ENCODE measurements at regions not wholly inside any gene's neighbourhood (a gene's known extent, or its start where the extent isn't known, plus 50 kb on each side); places are given as distances from the start of the nearest gene placed in this dataset.

GRCh38 chr20:54318892-54319291 lies 111.0 kb downstream of the PFDN4 start:
- H3K27ac ChIP-seq (ENCODE audit: low read length), result no peak overlapping the region
- no peaks in the 10 kb centered on the region for H3K4me1 ChIP-seq (ENCODE audit: low read length)
- no peaks in the 10 kb centered on the region for H3K79me2 ChIP-seq (ENCODE audit: low read length)
- no peaks in the 10 kb centered on the region for H3K36me3 ChIP-seq (ENCODE audit: insufficient read depth, low read length)
- no peak overlapping the region for H3K4me2 ChIP-seq (ENCODE audit: low read depth, low read length, poor library complexity, severe bottlenecking)
- no peaks in the 10 kb centered on the region for H3K9me3 ChIP-seq (ENCODE audit: low read length)
- no peak overlapping the region for H3K4me3 ChIP-seq (ENCODE audit: low read length)
- DNase-seq, result no peak
- H4K20me1 ChIP-seq (ENCODE audit: insufficient read depth, low read depth, low read length), result no peaks in the 10 kb centered on the region
- no peak overlapping the region for H3K9ac ChIP-seq (ENCODE audit: low read length)
- H2AFZ ChIP-seq (ENCODE audit: low read length), result no peak overlapping the region
- no peaks in the 10 kb centered on the region for H3K27me3 ChIP-seq (ENCODE audit: low read length)
- no peaks in the 10 kb centered on the region for H3K9me2 ChIP-seq (replicated peaks; ENCODE audit: insufficient read depth, low read length)

- DNase-seq, result no peak
- H3K4me2 ChIP-seq (ENCODE audit: low read depth, low read length, poor library complexity, severe bottlenecking), result no peak overlapping the region
- no peak overlapping the region for H3K9ac ChIP-seq (ENCODE audit: low read length)
- no peaks in the 10 kb centered on the region for H3K9me3 ChIP-seq (ENCODE audit: low read length)
- no peaks in the 10 kb centered on the region for H3K27me3 ChIP-seq (ENCODE audit: low read length)
- no peaks in the 10 kb centered on the region for H3K36me3 ChIP-seq (ENCODE audit: insufficient read depth, low read length)
- no peaks in the 10 kb centered on the region for H3K9me2 ChIP-seq (replicated peaks; ENCODE audit: insufficient read depth, low read length)
- no peaks in the 10 kb centered on the region for H4K20me1 ChIP-seq (ENCODE audit: insufficient read depth, low read depth, low read length)
- no peak overlapping the region for H3K27ac ChIP-seq (ENCODE audit: low read length)
- no peak overlapping the region for H3K4me3 ChIP-seq (ENCODE audit: low read length)
- no peak overlapping the region for H2AFZ ChIP-seq (ENCODE audit: low read length)
- H3K4me1 ChIP-seq (ENCODE audit: low read length), result no peaks in the 10 kb centered on the region
- H3K79me2 ChIP-seq (ENCODE audit: low read length), result no peaks in the 10 kb centered on the region
Observed at GRCh38 chr20:54320148-54320607, 112.3 kb downstream of the PFDN4 start.

GRCh38 chr20:54321352-54322087 lies 113.6 kb downstream of the PFDN4 start:
- H3K36me3 ChIP-seq (ENCODE audit: insufficient read depth, low read length), result no peaks in the 10 kb centered on the region
- H3K9me3 ChIP-seq (ENCODE audit: low read length), result no peaks in the 10 kb centered on the region
- no peak for DNase-seq
- H3K9me2 ChIP-seq (replicated peaks; ENCODE audit: insufficient read depth, low read length), result no peaks in the 10 kb centered on the region
- H3K27me3 ChIP-seq (ENCODE audit: low read length), result no peaks in the 10 kb centered on the region
- no peak overlapping the region for H3K27ac ChIP-seq (ENCODE audit: low read length)
- no peaks in the 10 kb centered on the region for H4K20me1 ChIP-seq (ENCODE audit: insufficient read depth, low read depth, low read length)
- no peaks in the 10 kb centered on the region for H3K4me1 ChIP-seq (ENCODE audit: low read length)
- no peak overlapping the region for H3K4me3 ChIP-seq (ENCODE audit: low read length)
- no peaks in the 10 kb centered on the region for H3K79me2 ChIP-seq (ENCODE audit: low read length)
- H3K4me2 ChIP-seq (ENCODE audit: low read depth, low read length, poor library complexity, severe bottlenecking), result no peak overlapping the region
- H3K9ac ChIP-seq (ENCODE audit: low read length), result no peak overlapping the region
- H2AFZ ChIP-seq (ENCODE audit: low read length), result no peak overlapping the region

- Histone ChIP-seq H3K9me2 (replicated peaks; ENCODE audit: insufficient read depth, low read length) (no peaks in the 10 kb centered on the region), H3K9ac (ENCODE audit: low read length) (no peak overlapping the region), H3K9me3 (ENCODE audit: low read length) (no peaks in the 10 kb centered on the region), H4K20me1 (ENCODE audit: insufficient read depth, low read depth, low read length) (no peaks in the 10 kb centered on the region), H2AFZ (ENCODE audit: low read length) (no peak overlapping the region), H3K27me3 (ENCODE audit: low read length) (no peaks in the 10 kb centered on the region), H3K36me3 (ENCODE audit: insufficient read depth, low read length) (no peaks in the 10 kb centered on the region), H3K4me3 (ENCODE audit: low read length) (no peak overlapping the region), H3K4me1 (ENCODE audit: low read length) (no peaks in the 10 kb centered on the region), H3K79me2 (ENCODE audit: low read length) (no peaks in the 10 kb centered on the region), H3K4me2 (ENCODE audit: low read depth, low read length, poor library complexity, severe bottlenecking) (no peak overlapping the region), H3K27ac (ENCODE audit: low read length) (no peak overlapping the region)
- DNase-seq, result no peak
Observed at GRCh38 chr20:54323227-54323734, 115.4 kb downstream of the PFDN4 start.

GRCh38 chr20:54324041-54324440 lies 116.2 kb downstream of the PFDN4 start:
- Histone ChIP-seq H3K9me2 (replicated peaks; ENCODE audit: insufficient read depth, low read length) (no peaks in the 10 kb centered on the region), H3K27ac (ENCODE audit: low read length) (no peak overlapping the region), H3K79me2 (ENCODE audit: low read length) (no peaks in the 10 kb centered on the region), H3K36me3 (ENCODE audit: insufficient read depth, low read length) (no peaks in the 10 kb centered on the region), H3K4me2 (ENCODE audit: low read depth, low read length, poor library complexity, severe bottlenecking) (no peak overlapping the region), H4K20me1 (ENCODE audit: insufficient read depth, low read depth, low read length) (no peaks in the 10 kb centered on the region), H3K27me3 (ENCODE audit: low read length) (no peaks in the 10 kb centered on the region), H3K4me1 (ENCODE audit: low read length) (no peaks in the 10 kb centered on the region), H3K9me3 (ENCODE audit: low read length) (no peaks in the 10 kb centered on the region), H2AFZ (ENCODE audit: low read length) (no peak overlapping the region), H3K9ac (ENCODE audit: low read length) (no peak overlapping the region), H3K4me3 (ENCODE audit: low read length) (no peak overlapping the region)
- no peak for DNase-seq

GRCh38 chr20:54324652-54325285 lies 116.9 kb downstream of the PFDN4 start:
- Histone ChIP-seq H3K4me1 (ENCODE audit: low read length) (no peaks in the 10 kb centered on the region), H4K20me1 (ENCODE audit: insufficient read depth, low read depth, low read length) (no peaks in the 10 kb centered on the region), H3K4me3 (ENCODE audit: low read length) (no peak overlapping the region), H3K36me3 (ENCODE audit: insufficient read depth, low read length) (no peaks in the 10 kb centered on the region), H3K9me2 (replicated peaks; ENCODE audit: insufficient read depth, low read length) (no peaks in the 10 kb centered on the region), H3K4me2 (ENCODE audit: low read depth, low read length, poor library complexity, severe bottlenecking) (no peak overlapping the region), H2AFZ (ENCODE audit: low read length) (no peak overlapping the region), H3K27me3 (ENCODE audit: low read length) (no peaks in the 10 kb centered on the region), H3K9me3 (ENCODE audit: low read length) (no peaks in the 10 kb centered on the region), H3K79me2 (ENCODE audit: low read length) (no peaks in the 10 kb centered on the region), H3K9ac (ENCODE audit: low read length) (no peak overlapping the region), H3K27ac (ENCODE audit: low read length) (no peak overlapping the region)
- no peak for DNase-seq

- no peaks in the 10 kb centered on the region for H3K36me3 ChIP-seq (ENCODE audit: insufficient read depth, low read length)
- DNase-seq, result no peak
- H3K4me3 ChIP-seq (ENCODE audit: low read length), result no peak overlapping the region
- no peak overlapping the region for H3K4me2 ChIP-seq (ENCODE audit: low read depth, low read length, poor library complexity, severe bottlenecking)
- no peaks in the 10 kb centered on the region for H3K9me2 ChIP-seq (replicated peaks; ENCODE audit: insufficient read depth, low read length)
- H3K27me3 ChIP-seq (ENCODE audit: low read length), result no peaks in the 10 kb centered on the region
- H2AFZ ChIP-seq (ENCODE audit: low read length), result no peak overlapping the region
- no peaks in the 10 kb centered on the region for H4K20me1 ChIP-seq (ENCODE audit: insufficient read depth, low read depth, low read length)
- H3K27ac ChIP-seq (ENCODE audit: low read length), result no peak overlapping the region
- peaks cover 3% of the 10 kb centered on the region; the same call in 1 of the 2 replicates for H3K9me3 ChIP-seq (ENCODE audit: low read length)
- H3K79me2 ChIP-seq (ENCODE audit: low read length), result no peaks in the 10 kb centered on the region
- H3K4me1 ChIP-seq (ENCODE audit: low read length), result no peaks in the 10 kb centered on the region
- H3K9ac ChIP-seq (ENCODE audit: low read length), result no peak overlapping the region
Observed at GRCh38 chr20:54335299-54335698, 127.4 kb downstream of the PFDN4 start.

GRCh38 chr20:54337144-54337543 lies 129.3 kb downstream of the PFDN4 start:
- no peaks in the 10 kb centered on the region for H3K79me2 ChIP-seq (ENCODE audit: low read length)
- no peaks in the 10 kb centered on the region for H3K36me3 ChIP-seq (ENCODE audit: insufficient read depth, low read length)
- no peaks in the 10 kb centered on the region; the same call in 1 of the 2 replicates for H3K9me3 ChIP-seq (ENCODE audit: low read length)
- H3K4me3 ChIP-seq (ENCODE audit: low read length), result no peak overlapping the region
- no peaks in the 10 kb centered on the region for H3K27me3 ChIP-seq (ENCODE audit: low read length)
- H3K9ac ChIP-seq (ENCODE audit: low read length), result no peak overlapping the region
- DNase-seq, result no peak
- no peaks in the 10 kb centered on the region for H4K20me1 ChIP-seq (ENCODE audit: insufficient read depth, low read depth, low read length)
- H3K9me2 ChIP-seq (replicated peaks; ENCODE audit: insufficient read depth, low read length), result no peaks in the 10 kb centered on the region
- no peak overlapping the region for H2AFZ ChIP-seq (ENCODE audit: low read length)
- H3K27ac ChIP-seq (ENCODE audit: low read length), result no peak overlapping the region
- no peak overlapping the region for H3K4me2 ChIP-seq (ENCODE audit: low read depth, low read length, poor library complexity, severe bottlenecking)
- H3K4me1 ChIP-seq (ENCODE audit: low read length), result no peaks in the 10 kb centered on the region

All from Karpas-422 (cell line).